SHP77 treated with DMSO at 0.1 percent for 48 hours (cell line): ENCODE measurements at regions not wholly inside any gene's neighbourhood (a gene's known extent, or its start where the extent isn't known, plus 50 kb on each side); places are given as distances from the start of the nearest gene placed in this dataset.
"Not testable (repeated sequence)": the region's sequence is repeated elsewhere in the genome, so short reads cannot be mapped to it uniquely, and the experiment has no call there.

Experiments
- DNase-seq: peaks from one replicate; lab custom pipeline; 2025; lab: John Stamatoyannopoulos, UW

DNA sequence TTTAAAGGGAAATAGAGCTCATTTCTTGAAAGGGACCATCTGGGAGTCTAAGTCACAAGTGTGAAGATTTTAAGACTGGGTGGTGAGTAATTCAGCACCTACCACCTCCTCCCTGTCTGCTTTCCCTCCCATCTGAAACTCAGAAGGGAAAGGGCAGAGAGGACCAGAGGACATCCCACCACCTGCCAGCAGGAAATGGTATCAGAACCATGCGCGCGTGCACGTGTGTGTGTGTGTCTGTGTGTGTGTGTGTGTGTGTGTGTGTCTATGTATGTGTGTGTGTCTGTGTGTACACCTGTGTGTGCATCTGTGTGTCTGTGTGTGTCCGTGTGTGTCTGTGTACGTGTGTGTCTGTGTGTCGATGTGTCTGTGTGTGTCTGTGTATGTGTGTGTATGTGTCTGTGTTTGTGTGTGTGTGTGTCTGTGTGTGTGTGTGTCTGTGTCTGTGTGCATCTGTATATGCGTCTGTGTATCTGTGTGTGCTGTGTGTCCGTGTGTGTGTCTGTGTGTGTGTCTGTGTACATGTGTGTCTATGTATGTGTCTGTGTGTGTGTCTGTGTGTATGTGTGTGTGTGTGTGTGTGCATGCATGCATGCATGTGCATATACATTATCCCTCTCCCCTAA lies 76.8 kb downstream of the ZFP36L2 start:
- no peak for DNase-seq

DNA sequence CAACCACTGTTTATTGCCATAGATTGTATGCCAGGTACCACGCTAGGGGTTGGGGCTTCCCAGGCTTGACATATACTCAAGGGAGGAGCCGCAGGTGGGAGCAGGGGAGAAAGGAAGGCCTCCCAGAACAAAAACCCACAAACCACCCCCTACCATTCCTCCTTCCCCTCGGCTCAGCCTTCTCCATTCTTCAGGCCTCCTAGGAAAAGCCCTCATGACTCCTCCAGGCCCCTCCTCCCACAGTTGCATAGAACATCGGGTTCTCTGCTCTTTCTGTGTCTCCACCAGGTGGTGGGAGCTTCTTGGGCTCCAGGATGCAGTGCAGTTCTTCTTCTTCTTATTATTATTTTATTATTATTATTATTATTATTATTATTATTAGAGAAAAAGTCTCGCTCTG lies 80.3 kb downstream of the ZFP36L2 start:
- DNase-seq: no peak

DNA sequence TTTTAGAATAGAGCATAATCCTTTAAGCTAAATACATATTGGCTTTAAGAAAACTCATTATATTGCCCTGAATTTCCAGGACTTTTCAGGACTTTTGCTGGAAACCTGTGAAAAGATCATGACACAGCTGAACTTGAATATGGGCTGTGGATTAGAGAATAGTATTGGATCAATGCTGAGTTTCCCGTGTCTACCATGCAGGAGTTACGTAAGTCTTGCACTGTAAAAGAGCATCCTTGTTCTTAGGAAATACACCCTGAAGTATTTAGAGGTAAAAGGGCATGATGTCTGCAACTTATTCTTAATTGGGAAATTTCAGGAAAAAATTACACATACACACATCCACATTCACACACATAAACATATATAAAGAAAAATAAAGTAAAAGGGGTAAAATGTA lies 82.1 kb downstream of the ZFP36L2 start:
- no peak for DNase-seq

- no peak for DNase-seq
Measured at GRCh38 chr2:43143756-43144155, 82.7 kb downstream of the ZFP36L2 start.

- DNase-seq: no peak
Measured at GRCh38 chr2:43142921-43143438, 83.4 kb downstream of the ZFP36L2 start.

DNA sequence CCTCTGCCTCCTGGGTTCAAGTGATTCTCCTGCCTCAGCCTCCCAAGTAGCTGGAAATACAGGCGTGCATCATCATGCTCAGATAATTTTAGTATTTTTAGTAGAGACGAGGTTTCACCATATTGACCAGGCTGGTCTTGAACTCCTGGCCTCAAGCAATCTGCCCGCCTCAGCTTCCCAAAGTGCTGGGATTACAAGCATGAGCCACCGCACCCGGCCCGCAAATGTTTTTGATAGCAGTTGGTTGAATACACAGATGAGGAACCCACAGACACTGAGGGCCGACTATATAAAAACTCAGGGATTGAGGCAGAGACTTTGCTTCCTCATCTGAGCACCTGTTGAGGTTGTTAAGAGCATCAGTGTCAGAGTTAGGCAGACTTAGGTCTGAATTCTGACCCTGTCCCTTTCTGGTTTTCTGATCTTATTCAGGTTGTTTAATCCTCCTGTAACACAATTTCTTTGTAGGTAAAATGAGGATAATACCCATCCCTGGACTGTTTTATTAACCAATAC lies 84.7 kb downstream of the ZFP36L2 start:
- DNase-seq: not testable (repeated sequence)

DNA sequence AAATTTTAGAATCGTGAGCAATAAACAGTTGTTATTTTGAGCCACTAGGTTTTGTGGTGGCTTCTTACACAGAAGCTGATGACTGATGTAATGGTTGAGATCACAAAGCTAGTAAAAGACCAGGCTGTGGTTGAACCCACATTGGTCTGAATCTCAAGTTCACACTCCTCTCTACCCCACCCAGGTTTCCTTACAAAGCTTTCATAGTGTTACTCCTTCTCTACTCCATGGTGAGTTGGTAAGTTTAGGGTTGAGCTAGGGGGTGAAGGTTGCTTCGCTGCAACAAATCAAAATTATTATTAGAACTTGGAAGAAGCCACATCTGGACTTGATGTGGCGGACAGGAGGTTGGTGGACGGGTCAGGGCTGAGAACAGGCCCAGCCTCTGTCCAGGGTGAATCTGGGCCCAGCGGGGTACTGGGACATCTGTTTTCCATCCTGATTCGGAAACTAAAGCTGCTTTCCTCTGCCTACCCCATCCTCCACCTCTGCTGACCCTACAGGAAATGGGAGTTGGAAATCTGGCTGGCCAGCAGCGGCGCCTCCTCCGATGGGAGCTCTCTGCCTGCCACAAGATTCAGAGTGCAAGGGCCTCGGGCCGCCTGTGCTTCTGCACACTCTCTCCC lies 86.3 kb downstream of the ZFP36L2 start:
- DNase-seq: no peak

GRCh38 chr2:43139501-43139900 lies 86.9 kb downstream of the ZFP36L2 start:
- DNase-seq: no peak

DNA sequence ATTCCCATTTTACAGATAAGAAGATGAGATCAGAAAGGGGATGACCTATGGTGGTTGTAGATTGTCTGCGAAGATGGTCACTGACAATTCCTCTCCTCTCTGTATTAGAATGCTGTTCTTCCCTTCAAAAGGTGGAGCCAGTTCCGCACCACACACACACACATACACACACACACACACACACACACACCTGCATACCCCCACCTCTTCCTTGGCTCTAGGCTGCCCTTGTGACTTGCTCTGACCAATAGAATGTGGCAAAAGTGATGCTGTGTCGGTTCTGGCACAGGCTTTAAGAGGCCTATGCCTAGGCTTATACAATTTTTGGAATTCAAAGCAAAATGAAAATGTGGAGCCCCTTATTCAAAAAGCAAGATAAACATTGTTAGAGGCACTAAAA lies 88.0 kb downstream of the ZFP36L2 start:
- DNase-seq: no peak

- no peak for DNase-seq
Measured at GRCh38 chr2:43136876-43137275, 89.5 kb downstream of the ZFP36L2 start.

- DNase-seq: no peak
Measured at GRCh38 chr2:43136011-43136799, 90.2 kb downstream of the ZFP36L2 start.

- no peak for DNase-seq
Measured at GRCh38 chr2:43135583-43135982, 90.8 kb downstream of the ZFP36L2 start.

GRCh38 chr2:43134571-43134889 lies 91.9 kb downstream of the ZFP36L2 start:
- DNase-seq: no peak

- no peak for DNase-seq
Measured at GRCh38 chr2:43133708-43134570, 92.5 kb downstream of the ZFP36L2 start.

DNA sequence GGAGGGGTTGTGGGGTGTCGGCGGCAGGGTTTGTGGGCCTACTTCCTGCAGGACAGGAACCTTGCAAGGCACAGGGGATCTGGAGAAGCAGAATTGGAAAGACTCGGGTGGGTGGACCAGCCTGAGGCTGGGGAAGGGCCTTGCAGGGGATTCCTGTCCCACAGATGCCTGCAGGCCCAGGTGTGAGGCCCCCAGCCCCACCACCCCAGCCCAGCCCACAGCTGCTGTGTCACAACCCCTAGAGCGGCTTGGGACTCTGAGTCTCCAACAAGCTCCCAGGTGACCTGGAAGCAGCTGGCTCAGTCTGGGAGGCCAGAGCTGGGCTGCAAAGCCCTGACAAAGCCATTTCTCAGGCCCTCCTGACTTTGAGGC lies 93.1 kb downstream of the ZFP36L2 start:
- DNase-seq: no peak

DNA sequence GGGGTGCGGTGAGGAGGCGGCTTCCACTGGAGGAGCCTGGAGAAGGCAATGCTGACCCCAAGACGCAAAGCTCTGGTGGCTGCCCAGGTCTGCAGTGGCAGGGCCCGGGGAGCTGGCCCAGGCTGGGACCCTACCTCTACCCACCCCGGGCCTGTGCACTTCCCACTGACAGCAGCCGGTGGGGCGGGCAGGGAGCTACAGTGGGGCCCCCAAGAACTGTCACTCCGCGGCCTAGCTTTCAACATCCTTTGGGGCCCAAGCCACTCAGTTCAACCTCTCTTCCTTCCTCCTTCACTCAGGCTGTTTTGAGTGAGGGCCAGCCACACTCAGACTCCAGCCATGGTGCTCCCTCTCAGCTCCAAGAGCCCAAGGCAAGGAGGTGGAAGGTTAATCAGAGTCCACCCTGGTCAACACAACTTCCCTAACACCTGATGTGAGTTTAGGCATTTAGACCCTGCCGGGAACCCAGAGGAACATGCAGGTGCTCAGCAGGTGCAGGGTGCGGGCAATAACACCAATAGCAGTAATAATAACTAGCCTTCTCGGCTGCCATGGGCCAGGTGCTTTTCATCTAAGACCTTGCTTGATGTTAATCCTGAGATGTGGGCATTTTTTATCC lies 93.6 kb downstream of the ZFP36L2 start:
- no peak for DNase-seq

DNA sequence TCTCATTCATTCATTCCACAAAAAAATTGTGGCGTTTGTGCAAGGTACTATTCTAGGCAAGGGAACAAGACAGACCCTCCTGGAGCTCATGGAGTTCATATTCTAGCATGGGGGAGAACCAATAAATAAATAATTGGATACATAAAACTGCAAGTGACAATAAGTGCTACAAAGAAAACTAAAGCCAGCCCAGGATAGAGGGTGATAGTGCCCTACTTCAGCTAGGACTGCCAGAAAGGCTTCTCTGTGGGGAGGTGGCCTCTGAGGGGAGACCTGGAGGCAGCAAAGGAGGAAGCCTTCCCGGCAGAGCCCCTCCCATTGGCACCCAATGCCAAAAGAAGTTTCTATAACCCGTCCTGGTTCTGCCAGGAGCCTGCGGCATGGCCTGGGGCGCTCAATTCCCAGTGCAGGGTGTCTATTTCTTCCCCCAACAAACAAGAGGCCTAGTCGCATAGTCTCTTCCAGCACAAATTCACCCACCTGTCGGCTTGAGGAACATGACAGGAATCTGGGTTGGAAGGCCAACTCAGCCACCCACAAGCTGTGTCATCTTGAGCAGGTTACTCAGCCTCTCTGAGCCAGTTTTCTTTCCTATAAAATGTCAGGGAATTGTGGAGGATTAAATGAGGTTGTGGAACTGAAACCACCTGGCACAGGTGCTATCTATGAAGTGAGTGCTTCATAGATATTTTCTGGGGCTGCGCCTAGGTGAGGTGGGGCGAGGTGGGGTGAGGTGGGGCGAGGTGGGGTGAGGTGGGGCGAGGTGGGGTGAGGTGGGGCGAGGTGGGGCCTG lies 94.3 kb downstream of the ZFP36L2 start:
- no peak for DNase-seq

- no peak for DNase-seq
Measured at GRCh38 chr2:43131051-43131889, 95.1 kb downstream of the ZFP36L2 start.

GRCh38 chr2:43130548-43130875 lies 95.9 kb downstream of the ZFP36L2 start:
- DNase-seq: no peak
